Transverse colon (tissue), 3 donors: ENCODE measurements at regions not wholly inside any gene's neighbourhood (a gene's known extent, or its start where the extent isn't known, plus 50 kb on each side); places are given as distances from the start of the nearest gene placed in this dataset.

Experiments
- EP300 ChIP-seq: sonication (generic); formaldehyde crosslinking; IDR thresholded peaks from one replicate; pipeline ENCODE4 v1.6.1; 2017; ENCODE audit warnings: antibody characterized with exemption, low read depth
- TF ChIP-seq, protein P1 (sequence below), 5 experiments: fragments of 200-600 bp in 3 of 5; fragments of 450-650 bp in 2 of 5; sonication (generic) in 3 of 5; IDR thresholded peaks; 1 replicate in 2 of 5; 2 replicates in 3 of 5; pipeline ENCODE4 v1.5.1; 2016 to 2017; ENCODE audit warnings: antibody characterized with exemption in 5 of 5, inconsistent platforms in 3 of 5, mild to moderate bottlenecking in 2 of 5, moderate library complexity in 1 of 5

DNA sequence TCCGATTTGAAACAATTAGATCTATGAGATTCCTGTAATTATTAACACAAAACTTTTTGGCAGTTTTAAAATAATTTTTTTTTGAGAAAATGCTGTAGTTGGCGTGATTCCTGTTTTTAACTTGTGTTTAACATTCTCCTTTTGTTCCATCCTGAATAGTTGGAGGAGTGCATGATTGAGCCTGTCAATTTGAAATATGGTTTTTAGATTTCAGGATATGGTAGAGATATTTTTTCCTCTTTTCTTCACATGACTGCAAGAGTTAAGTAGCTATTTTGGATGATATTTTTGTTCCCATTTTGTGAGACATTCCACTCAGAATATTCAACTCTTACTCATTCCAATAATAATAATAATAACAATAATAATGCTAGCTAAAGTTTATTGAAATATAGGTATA, 241.7 kb upstream of the MAN1A1 start:
- TF ChIP-seq, protein P1, sequence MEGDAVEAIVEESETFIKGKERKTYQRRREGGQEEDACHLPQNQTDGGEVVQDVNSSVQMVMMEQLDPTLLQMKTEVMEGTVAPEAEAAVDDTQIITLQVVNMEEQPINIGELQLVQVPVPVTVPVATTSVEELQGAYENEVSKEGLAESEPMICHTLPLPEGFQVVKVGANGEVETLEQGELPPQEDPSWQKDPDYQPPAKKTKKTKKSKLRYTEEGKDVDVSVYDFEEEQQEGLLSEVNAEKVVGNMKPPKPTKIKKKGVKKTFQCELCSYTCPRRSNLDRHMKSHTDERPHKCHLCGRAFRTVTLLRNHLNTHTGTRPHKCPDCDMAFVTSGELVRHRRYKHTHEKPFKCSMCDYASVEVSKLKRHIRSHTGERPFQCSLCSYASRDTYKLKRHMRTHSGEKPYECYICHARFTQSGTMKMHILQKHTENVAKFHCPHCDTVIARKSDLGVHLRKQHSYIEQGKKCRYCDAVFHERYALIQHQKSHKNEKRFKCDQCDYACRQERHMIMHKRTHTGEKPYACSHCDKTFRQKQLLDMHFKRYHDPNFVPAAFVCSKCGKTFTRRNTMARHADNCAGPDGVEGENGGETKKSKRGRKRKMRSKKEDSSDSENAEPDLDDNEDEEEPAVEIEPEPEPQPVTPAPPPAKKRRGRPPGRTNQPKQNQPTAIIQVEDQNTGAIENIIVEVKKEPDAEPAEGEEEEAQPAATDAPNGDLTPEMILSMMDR (IDR thresholded peaks at IDR 0.05), result no peak
- TF ChIP-seq EP300, result no peak
